ENCODE measurements at regions not wholly inside any gene's neighbourhood (a gene's known extent, or its start where the extent isn't known, plus 50 kb on each side); places are given as distances from the start of the nearest gene placed in this dataset.

GRCh38 chr6:134422426-134423231, 104.7 kb upstream of the SGK1 start:
- DNase-seq, result no peak
- TF ChIP-seq POLR2A (IDR thresholded peaks at IDR 0.05), result no peak
- no peak for TF ChIP-seq CTCF (IDR thresholded peaks at IDR 0.05)
- Histone ChIP-seq H3K4me1 (replicated peaks in 1 of 2) (no peaks in the 10 kb centered on the region), H3K27ac (no peak overlapping the region), H3K27me3 (no peaks in the 10 kb centered on the region), H3K36me3 (replicated peaks in 1 of 2) (no peaks in the 10 kb centered on the region), H3K9me3 (replicated peaks in 1 of 3) (no peaks in the 10 kb centered on the region), H3K4me3 (no peak overlapping the region)
- 83 to 91% (median 88%) methylated on average over 6 of the region's 6 CpGs for WGBS, 4 donors
- intact Hi-C loops (cut with DNase I), result no loop called here

DNA sequence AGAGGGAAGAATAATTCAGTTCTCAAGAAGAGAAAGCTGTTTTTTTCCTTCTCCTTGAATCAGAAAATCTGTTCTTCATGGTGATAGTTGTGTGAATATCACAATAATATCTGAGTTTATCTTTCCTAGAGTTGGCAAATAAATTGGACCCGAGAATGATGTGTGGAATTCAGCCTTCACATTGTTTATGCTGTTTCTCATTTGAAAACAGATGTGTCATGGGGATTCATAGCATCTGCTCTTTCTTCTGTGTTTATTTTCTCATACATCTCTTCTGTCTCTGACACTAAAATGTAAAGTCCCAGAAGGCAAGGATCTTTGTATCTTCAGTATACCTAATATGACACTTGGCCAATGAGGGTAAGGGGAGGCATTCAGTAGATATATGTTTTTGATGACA, 103.6 kb upstream of the SGK1 start:
- Histone ChIP-seq H3K36me3 (replicated peaks in 1 of 2) (no peaks in the 10 kb centered on the region), H3K27me3 (no peaks in the 10 kb centered on the region), H3K27ac (no peak overlapping the region), H3K4me1 (replicated peaks in 1 of 2) (no peaks in the 10 kb centered on the region), H3K9me3 (replicated peaks in 1 of 3) (no peaks in the 10 kb centered on the region), H3K4me3 (no peak overlapping the region)
- WGBS, 4 donors, result 62 to 85% (median 66%) methylated on average over 1 of the region's 1 CpG
- no peak for TF ChIP-seq CTCF (IDR thresholded peaks at IDR 0.05)
- TF ChIP-seq POLR2A (IDR thresholded peaks at IDR 0.05), result no peak
- intact Hi-C loops (cut with DNase I), result no loop called here
- DNase-seq, result no peak

DNA sequence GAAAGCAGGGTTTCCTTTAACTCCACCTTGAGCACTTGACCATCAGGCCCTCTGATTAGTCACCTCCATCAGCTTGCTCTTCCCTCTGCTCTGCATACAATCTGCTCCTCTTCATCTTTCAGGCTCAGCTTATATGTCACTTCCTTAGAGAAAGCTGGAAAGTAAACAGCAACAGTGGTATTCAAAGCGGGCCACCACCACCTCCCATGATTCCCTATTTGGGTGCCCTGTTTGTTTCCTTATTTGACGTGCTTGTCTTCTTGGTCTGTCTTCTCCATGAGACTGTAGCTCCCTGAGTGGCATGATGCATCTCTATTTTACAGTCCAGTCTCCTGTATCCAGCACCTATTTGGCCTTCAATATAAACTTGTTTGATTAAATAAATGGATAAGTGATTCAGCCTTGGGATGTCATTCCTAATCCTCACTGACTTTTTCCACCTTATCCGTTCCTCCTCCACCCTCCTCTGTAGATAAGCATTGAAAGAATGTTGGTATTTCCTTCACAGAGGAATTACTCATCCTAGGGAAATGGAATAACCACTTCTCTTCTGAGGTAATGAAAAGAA, 102.8 kb upstream of the SGK1 start:
- Histone ChIP-seq H3K9me3 (replicated peaks in 1 of 3) (no peaks in the 10 kb centered on the region), H3K36me3 (replicated peaks in 1 of 2) (no peaks in the 10 kb centered on the region), H3K4me3 (no peak overlapping the region), H3K4me1 (replicated peaks in 1 of 2) (no peaks in the 10 kb centered on the region), H3K27me3 (no peaks in the 10 kb centered on the region), H3K27ac (no peak overlapping the region)
- intact Hi-C loops (cut with DNase I), result no loop called here
- 60 to 80% (median 71%) methylated on average over 3 of the region's 3 CpGs for WGBS, 4 donors
- no peak for TF ChIP-seq CTCF (IDR thresholded peaks at IDR 0.05)
- TF ChIP-seq POLR2A (IDR thresholded peaks at IDR 0.05), result no peak
- DNase-seq, result no peak

- no peak overlapping the region for H3K4me3 ChIP-seq
- no peaks in the 10 kb centered on the region for H3K36me3 ChIP-seq (replicated peaks in 1 of 2)
- no peak for DNase-seq
- intact Hi-C loops (cut with DNase I), result no loop called here
- no peaks in the 10 kb centered on the region for H3K9me3 ChIP-seq (replicated peaks in 1 of 3)
- no peaks in the 10 kb centered on the region for H3K4me1 ChIP-seq (replicated peaks in 1 of 2)
- 84 to 94% (median 93%) methylated on average over 7 of the region's 7 CpGs for WGBS, 4 donors
- H3K27ac ChIP-seq, result no peak overlapping the region
- TF ChIP-seq POLR2A (IDR thresholded peaks at IDR 0.05), result no peak
- no peak for TF ChIP-seq CTCF (IDR thresholded peaks at IDR 0.05)
- H3K27me3 ChIP-seq, result no peaks in the 10 kb centered on the region
These were observed 101.8 kb upstream of the SGK1 start for GRCh38 chr6:134419716-134420115.

Data from adrenal gland (tissue), 9 donors.